ENCODE measurements at regions not wholly inside any gene's neighbourhood (a gene's known extent, or its start where the extent isn't known, plus 50 kb on each side); places are given as distances from the start of the nearest gene placed in this dataset. TPM values are rescaled to one million over a fixed set of nuclear protein-coding genes. Genes with fewer than 3 reads are reported as not detected.

- Histone ChIP-seq H3K9me3 (ENCODE audit: control insufficient read depth, insufficient read depth, low read length) (no peaks in the 10 kb centered on the region), H3K4me3 (ENCODE audit: low read depth, low read length) (no peak overlapping the region), H3K27ac (ENCODE audit: low read depth, low read length) (no peak overlapping the region), H3K27me3 (ENCODE audit: control insufficient read depth, insufficient read depth, low read length) (no peaks in the 10 kb centered on the region)
- no peak for DNase-seq (ENCODE audit: low read depth, low spot score)
- CTCF ChIA-PET: interaction anchor here (1.0 kb wide), 1 partner anchor 9 kb away, joined by 3 read pairs; no protein-coding TSS in a partner anchor
- POLR2A ChIA-PET: no interaction called here
- TF ChIP-seq CTCF (IDR thresholded peaks at IDR 0.05; ENCODE audit: low read depth, low read length): no peak
Observed at GRCh38 chr20:39090906-39091305, 128.8 kb downstream of the DHX35 start.

DNA sequence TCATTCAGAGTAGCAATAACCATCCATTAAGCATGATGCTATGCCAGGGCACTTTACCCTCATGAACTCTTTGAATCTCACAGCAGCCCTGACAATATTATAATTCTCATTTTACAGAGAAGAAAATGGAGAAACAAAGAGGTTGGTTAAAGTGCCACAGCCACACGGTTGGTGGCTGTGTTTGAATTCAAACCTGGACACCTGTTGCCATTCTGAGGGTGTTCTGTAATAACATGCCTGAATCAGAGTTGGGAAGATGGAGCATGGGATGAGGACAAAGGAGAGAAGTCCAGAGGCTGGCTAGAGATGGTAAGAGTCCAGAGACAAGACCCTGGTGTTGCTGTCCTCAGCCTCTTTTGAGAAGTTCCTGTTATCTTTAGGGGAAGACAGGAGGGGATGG, 127.7 kb downstream of the DHX35 start:
- H3K27me3 ChIP-seq (ENCODE audit: control insufficient read depth, insufficient read depth, low read length): peaks cover 2% of the 10 kb centered on the region
- DNase-seq (ENCODE audit: low read depth, low spot score): no peak
- no peaks in the 10 kb centered on the region for H3K9me3 ChIP-seq (ENCODE audit: control insufficient read depth, insufficient read depth, low read length)
- no peak overlapping the region for H3K27ac ChIP-seq (ENCODE audit: low read depth, low read length)
- no peak overlapping the region for H3K4me3 ChIP-seq (ENCODE audit: low read depth, low read length)
- no peak for TF ChIP-seq CTCF (IDR thresholded peaks at IDR 0.05; ENCODE audit: low read depth, low read length)
- ChIA-PET POLR2A (no interaction called here), CTCF (no interaction called here)

Small RNA genes in the stretch of these regions (small RNA-seq; reads per million reads assigned to genes)
- gene RN7SL680P (ENCODE audit: insufficient read length, low read depth): not detected

All from AG04450 (cell line).